ENCODE measurements at regions not wholly inside any gene's neighbourhood (a gene's known extent, or its start where the extent isn't known, plus 50 kb on each side); places are given as distances from the start of the nearest gene placed in this dataset.

DNA sequence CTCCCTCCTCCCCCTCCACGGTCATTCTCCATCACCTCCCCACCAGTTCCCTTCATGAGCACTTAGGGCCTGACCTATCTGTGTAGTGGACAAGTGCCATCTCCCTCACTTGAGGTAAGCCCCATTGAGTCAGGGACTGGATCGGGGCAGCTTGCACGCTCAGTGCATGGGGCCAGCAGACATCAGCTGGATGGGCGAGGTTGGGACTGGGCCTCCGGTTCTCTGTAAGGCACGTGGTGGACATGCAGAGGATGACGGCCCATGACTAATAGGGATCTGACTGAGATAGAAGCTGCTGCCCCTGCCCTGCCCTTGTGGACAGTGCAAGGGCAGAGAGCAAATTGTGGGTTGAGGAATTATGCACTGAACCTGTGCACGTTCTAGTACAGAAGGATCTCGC, 120.4 kb upstream of the C1orf174 start:
- H3K27me3 ChIP-seq, result peaks cover 0 to 28% (median 0%) of the 10 kb centered on the region in 9 donors
- H3K4me3 ChIP-seq, result no peak overlapping the region
- no peak overlapping the region for H3K27ac ChIP-seq
- 53 to 68% (median 55%) methylated on average over 7 to 9 of the region's 9 CpGs for WGBS, 4 donors
- TF ChIP-seq POLR2A (IDR thresholded peaks at IDR 0.05), result no peak
- TF ChIP-seq, protein P1, sequence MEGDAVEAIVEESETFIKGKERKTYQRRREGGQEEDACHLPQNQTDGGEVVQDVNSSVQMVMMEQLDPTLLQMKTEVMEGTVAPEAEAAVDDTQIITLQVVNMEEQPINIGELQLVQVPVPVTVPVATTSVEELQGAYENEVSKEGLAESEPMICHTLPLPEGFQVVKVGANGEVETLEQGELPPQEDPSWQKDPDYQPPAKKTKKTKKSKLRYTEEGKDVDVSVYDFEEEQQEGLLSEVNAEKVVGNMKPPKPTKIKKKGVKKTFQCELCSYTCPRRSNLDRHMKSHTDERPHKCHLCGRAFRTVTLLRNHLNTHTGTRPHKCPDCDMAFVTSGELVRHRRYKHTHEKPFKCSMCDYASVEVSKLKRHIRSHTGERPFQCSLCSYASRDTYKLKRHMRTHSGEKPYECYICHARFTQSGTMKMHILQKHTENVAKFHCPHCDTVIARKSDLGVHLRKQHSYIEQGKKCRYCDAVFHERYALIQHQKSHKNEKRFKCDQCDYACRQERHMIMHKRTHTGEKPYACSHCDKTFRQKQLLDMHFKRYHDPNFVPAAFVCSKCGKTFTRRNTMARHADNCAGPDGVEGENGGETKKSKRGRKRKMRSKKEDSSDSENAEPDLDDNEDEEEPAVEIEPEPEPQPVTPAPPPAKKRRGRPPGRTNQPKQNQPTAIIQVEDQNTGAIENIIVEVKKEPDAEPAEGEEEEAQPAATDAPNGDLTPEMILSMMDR (IDR thresholded peaks at IDR 0.05), result no peak
- no peak for DNase-seq
- H3K4me1 ChIP-seq, result no peaks in the 10 kb centered on the region
- H3K36me3 ChIP-seq, result no peaks in the 10 kb centered on the region
- intact Hi-C loops (cut with DNase I), result no loop called here
- no peaks in the 10 kb centered on the region for H3K9me3 ChIP-seq
- ATAC-seq, result no peak

DNA sequence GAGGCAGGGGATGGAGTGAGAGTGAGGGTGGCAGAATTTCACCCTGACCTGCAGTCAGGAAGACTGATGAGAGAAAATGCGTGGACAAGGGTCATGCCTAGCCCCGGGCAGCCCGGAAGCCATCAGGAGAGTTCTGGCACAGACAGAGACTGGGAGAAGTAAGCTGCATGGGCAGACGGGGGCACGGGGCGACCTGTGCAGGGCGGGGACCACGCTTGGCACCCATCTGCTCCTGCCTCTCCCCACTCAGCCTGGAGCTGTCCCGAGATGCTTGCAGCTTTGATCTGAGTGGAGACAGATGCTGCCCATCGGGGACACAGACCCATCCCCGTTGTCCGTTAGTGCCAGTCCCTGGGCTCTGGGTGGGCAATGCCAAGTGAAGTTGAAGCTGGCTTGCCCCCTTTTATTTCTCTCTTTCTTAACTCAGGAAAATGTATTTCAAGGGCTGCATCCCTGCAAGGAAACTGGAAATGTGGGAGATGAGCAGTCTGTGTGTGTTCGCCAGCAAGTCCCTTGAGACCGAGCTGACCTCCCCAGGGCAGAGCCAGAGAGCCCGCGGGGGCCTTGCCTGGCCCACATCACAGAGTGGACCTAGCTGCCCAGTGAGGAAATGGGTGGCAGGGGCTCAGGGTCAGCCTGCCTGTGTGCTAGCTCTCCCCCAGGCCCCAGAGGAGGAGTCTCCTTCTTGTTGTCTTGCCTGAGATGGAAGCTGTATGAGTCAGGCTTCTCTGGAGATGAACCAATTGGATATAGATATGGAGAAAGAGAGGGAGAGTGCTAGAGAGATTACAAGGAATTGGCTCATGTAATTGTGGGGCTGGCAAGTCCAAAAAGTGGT, 121.3 kb upstream of the C1orf174 start:
- TF ChIP-seq POLR2A (IDR thresholded peaks at IDR 0.05), result no peak
- TF ChIP-seq, protein P1 (IDR thresholded peaks at IDR 0.05), result no peak
- no peaks in the 10 kb centered on the region for H3K9me3 ChIP-seq
- no peaks in the 10 kb centered on the region for H3K36me3 ChIP-seq
- WGBS, 4 donors, result 61 to 81% (median 70%) methylated on average over 16 of the region's 16 CpGs
- DNase-seq, result no peak
- ATAC-seq, result no peak
- H3K4me3 ChIP-seq, result no peak overlapping the region
- H3K4me1 ChIP-seq, result no peaks in the 10 kb centered on the region
- H3K27me3 ChIP-seq, result peaks cover 0 to 26% (median 0%) of the 10 kb centered on the region in 9 donors
- intact Hi-C loops (cut with DNase I), result no loop called here
- no peak overlapping the region for H3K27ac ChIP-seq

DNA sequence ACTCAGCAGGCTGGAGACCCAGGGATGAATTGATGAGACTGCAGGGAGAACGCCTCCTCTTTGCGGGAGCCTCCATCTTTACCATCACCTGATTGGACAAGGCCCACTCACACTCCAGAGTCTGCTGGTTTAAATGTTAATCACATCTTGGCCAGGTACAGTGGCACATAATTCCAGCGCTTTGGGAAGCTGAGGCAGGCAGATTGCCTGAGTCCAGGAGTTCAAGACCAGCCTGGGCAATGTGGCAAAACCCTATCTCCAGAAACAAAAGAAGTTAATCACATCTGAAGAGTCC, 121.8 kb upstream of the C1orf174 start:
- TF ChIP-seq, protein P1 (IDR thresholded peaks at IDR 0.05), result no peak
- TF ChIP-seq POLR2A (IDR thresholded peaks at IDR 0.05), result no peak
- H3K4me3 ChIP-seq, result no peak overlapping the region
- intact Hi-C loops (cut with DNase I), result no loop called here
- peaks cover 0 to 26% (median 3%) of the 10 kb centered on the region in 9 donors for H3K27me3 ChIP-seq
- ATAC-seq (no peak), DNase-seq (no peak)
- H3K9me3 ChIP-seq, result no peaks in the 10 kb centered on the region
- 52 to 95% (median 64%) methylated on average over 2 to 3 of the region's 3 CpGs for WGBS, 4 donors
- no peaks in the 10 kb centered on the region for H3K4me1 ChIP-seq
- no peaks in the 10 kb centered on the region for H3K36me3 ChIP-seq
- no peak overlapping the region for H3K27ac ChIP-seq

DNA sequence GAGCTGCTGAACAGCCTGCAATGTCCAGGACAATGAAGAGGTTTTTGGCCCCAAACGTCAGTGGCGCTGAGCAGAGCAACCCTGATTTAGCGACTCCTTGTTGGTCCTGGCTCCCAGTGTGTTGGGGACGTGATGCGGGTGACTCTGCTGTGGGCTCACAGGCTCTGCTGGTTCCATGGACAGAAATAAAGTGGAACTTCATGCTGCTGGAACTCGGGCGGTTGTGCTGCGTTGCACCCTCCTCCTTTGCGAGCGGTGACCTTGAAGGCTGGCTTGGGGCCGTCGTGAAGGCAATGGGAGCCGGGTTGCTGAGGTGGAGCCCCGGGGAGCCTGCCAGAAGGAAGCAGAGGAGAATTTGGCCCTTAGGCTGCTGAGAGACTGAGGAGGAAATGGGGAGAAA, 122.6 kb upstream of the C1orf174 start:
- H3K27me3 ChIP-seq, result peaks cover 0 to 30% (median 3%) of the 10 kb centered on the region in 9 donors

More for the DNA sequence above, 122.6 kb upstream of the C1orf174 start:
- no peak for TF ChIP-seq POLR2A (IDR thresholded peaks at IDR 0.05)
- TF ChIP-seq, protein P1 (IDR thresholded peaks at IDR 0.05), result no peak
- Histone ChIP-seq H3K27ac (no peak overlapping the region), H3K4me3 (no peak overlapping the region), H3K4me1 (no peaks in the 10 kb centered on the region), H3K9me3 (no peaks in the 10 kb centered on the region), H3K36me3 (no peaks in the 10 kb centered on the region)
- DNase-seq (no peak), ATAC-seq (no peak)
- WGBS, 4 donors, result 74 to 88% (median 80%) methylated on average over 14 of the region's 14 CpGs
- intact Hi-C loops (cut with DNase I), result no loop called here
